Right atrium auricular region (tissue), 2 donors: ENCODE measurements at regions not wholly inside any gene's neighbourhood (a gene's known extent, or its start where the extent isn't known, plus 50 kb on each side); places are given as distances from the start of the nearest gene placed in this dataset.

Experiments
- DNase-seq: peaks from one replicate; pipeline ENCODE4 v3.0.0-alpha.2; 2019; ENCODE audit warnings: low spot score
- H3K27ac ChIP-seq, 2 donors: fragments of 200-600 bp; sonication (generic); 1 replicate in 1 of 2; 2 replicates in 1 of 2; pipeline ENCODE4 v1.5.1; 2016 to 2019
- H3K27me3 ChIP-seq, 2 donors: fragments of 200-600 bp; sonication (generic); one replicate each; pipeline versions ENCODE4 v1.5.1 to v1.6.0; 2017 to 2019
- H3K36me3 ChIP-seq: fragments of 200-600 bp; sonication (generic); one replicate; pipeline ENCODE4 v1.5.1; 2016
- H3K4me1 ChIP-seq, 2 donors: fragments of 200-600 bp; sonication (generic); one replicate each; pipeline versions ENCODE4 v1.5.1 to v1.6.0; 2017 to 2019
- H3K4me3 ChIP-seq, 2 donors: fragments of 200-600 bp; sonication (generic); 1 replicate in 1 of 2; 2 replicates in 1 of 2; pipeline ENCODE4 v1.5.1; 2017 to 2019; ENCODE audit warnings: mild to moderate bottlenecking in 1 of 2, moderate library complexity in 1 of 2
- H3K9me3 ChIP-seq, 2 donors: fragments of 200-600 bp; sonication (generic); one replicate each; pipeline ENCODE4 v1.5.1; 2019
- CTCF ChIP-seq, 2 donors: fragments of 200-600 bp; sonication (generic); IDR thresholded peaks; one replicate each; pipeline ENCODE4 v1.5.1; 2019; ENCODE audit warnings: antibody characterized with exemption in 2 of 2

GRCh38 chr2:184030989-184031388 is 567.3 kb upstream of the ZNF804A start:
- no peak for DNase-seq
- Histone ChIP-seq H3K9me3 (no peaks in the 10 kb centered on the region), H3K36me3 (no peaks in the 10 kb centered on the region), H3K27me3 (no peaks in the 10 kb centered on the region), H3K27ac (no peak overlapping the region), H3K4me3 (no peak overlapping the region), H3K4me1 (no peaks in the 10 kb centered on the region)
- no peak for TF ChIP-seq CTCF (IDR thresholded peaks at IDR 0.05)

- DNase-seq = no peak
- no peaks in the 10 kb centered on the region for H3K4me1 ChIP-seq
- no peaks in the 10 kb centered on the region for H3K27me3 ChIP-seq
- TF ChIP-seq CTCF (IDR thresholded peaks at IDR 0.05) = no peak
- H3K9me3 ChIP-seq = no peaks in the 10 kb centered on the region
- H3K27ac ChIP-seq = no peak overlapping the region
- no peaks in the 10 kb centered on the region for H3K36me3 ChIP-seq
- H3K4me3 ChIP-seq = no peak overlapping the region
Observed at GRCh38 chr2:184031402-184032147, 566.8 kb upstream of the ZNF804A start.

- no peak for TF ChIP-seq CTCF (IDR thresholded peaks at IDR 0.05)
- H3K4me3 ChIP-seq = no peak overlapping the region
- H3K4me1 ChIP-seq = no peaks in the 10 kb centered on the region
Observed at GRCh38 chr2:184032983-184033382, 565.3 kb upstream of the ZNF804A start.

GRCh38 chr2:184037273-184037672 is 561.1 kb upstream of the ZNF804A start:
- Histone ChIP-seq H3K4me1 (no peaks in the 10 kb centered on the region), H3K27ac (no peak overlapping the region), H3K9me3 (no peaks in the 10 kb centered on the region), H3K36me3 (no peaks in the 10 kb centered on the region), H3K27me3 (no peaks in the 10 kb centered on the region), H3K4me3 (no peak overlapping the region)
- no peak for TF ChIP-seq CTCF (IDR thresholded peaks at IDR 0.05)
- DNase-seq = no peak

More at GRCh38 chr2:184032983-184033382, 565.3 kb upstream of the ZNF804A start:
- Histone ChIP-seq H3K27me3 (no peaks in the 10 kb centered on the region), H3K9me3 (no peaks in the 10 kb centered on the region), H3K36me3 (no peaks in the 10 kb centered on the region), H3K27ac (no peak overlapping the region)
- DNase-seq = no peak

GRCh38 chr2:184039493-184039892 is 558.8 kb upstream of the ZNF804A start:
- H3K36me3 ChIP-seq = no peaks in the 10 kb centered on the region
- no peaks in the 10 kb centered on the region for H3K27me3 ChIP-seq
- H3K27ac ChIP-seq = no peak overlapping the region
- no peak overlapping the region for H3K4me3 ChIP-seq
- DNase-seq = no peak
- H3K4me1 ChIP-seq = no peaks in the 10 kb centered on the region
- H3K9me3 ChIP-seq = no peaks in the 10 kb centered on the region
- TF ChIP-seq CTCF (IDR thresholded peaks at IDR 0.05) = no peak

- H3K27ac ChIP-seq = no peak overlapping the region
- H3K4me1 ChIP-seq = no peaks in the 10 kb centered on the region
- no peaks in the 10 kb centered on the region for H3K36me3 ChIP-seq
- no peak for DNase-seq
- no peak for TF ChIP-seq CTCF (IDR thresholded peaks at IDR 0.05)
- no peaks in the 10 kb centered on the region for H3K9me3 ChIP-seq
- no peak overlapping the region for H3K4me3 ChIP-seq
- H3K27me3 ChIP-seq = no peaks in the 10 kb centered on the region
Observed at GRCh38 chr2:184040230-184040629, 558.1 kb upstream of the ZNF804A start.
